Liver (tissue), 8 donors: ENCODE measurements at regions not wholly inside any gene's neighbourhood (a gene's known extent, or its start where the extent isn't known, plus 50 kb on each side); places are given as distances from the start of the nearest gene placed in this dataset.

Experiments
- DNase-seq: peaks from one replicate; pipeline ENCODE4 v3.0.0-alpha.2; 2017; ENCODE audit warnings: low spot score
- H3K27ac ChIP-seq, 2 donors: one replicate each; pipeline ENCODE4 v1.7.0; 2013; ENCODE audit warnings: inconsistent platforms in 2 of 2, low read length in 2 of 2, control low read depth in 1 of 2, low read depth in 1 of 2, mild to moderate bottlenecking in 1 of 2
- H3K27me3 ChIP-seq, 4 donors: one replicate each; pipeline versions ENCODE4 v1.6.1 to v1.7.0; 2013; ENCODE audit warnings: low read length in 3 of 4, inconsistent platforms in 1 of 4, mild to moderate bottlenecking in 1 of 4, moderate library complexity in 1 of 4; ENCODE audit not compliant: control insufficient read depth in 4 of 4, insufficient read depth in 4 of 4
- H3K36me3 ChIP-seq, 4 donors: one replicate each; pipeline versions ENCODE4 v1.6.1 to v1.7.0; 2013; ENCODE audit warnings: low read length in 3 of 4, mild to moderate bottlenecking in 3 of 4, low read depth in 1 of 4, moderate library complexity in 1 of 4; ENCODE audit not compliant: control insufficient read depth in 4 of 4, insufficient read depth in 3 of 4
- H3K4me1 ChIP-seq, 4 donors: one replicate each; pipeline versions ENCODE4 v1.6.1 to v1.7.0; 2013; ENCODE audit warnings: low read length in 3 of 4, mild to moderate bottlenecking in 3 of 4, moderate library complexity in 1 of 4; ENCODE audit not compliant: control insufficient read depth in 4 of 4, insufficient read depth in 4 of 4
- H3K4me3 ChIP-seq, 3 donors: one replicate each; pipeline versions ENCODE4 v1.6.1 to v1.7.0; 2013; ENCODE audit warnings: low read length in 3 of 3, control low read depth in 1 of 3, low read depth in 1 of 3, mild to moderate bottlenecking in 1 of 3
- H3K9ac ChIP-seq, 2 donors: one replicate each; pipeline ENCODE4 v1.7.0; 2013; ENCODE audit warnings: low read length in 2 of 2, mild to moderate bottlenecking in 2 of 2, moderate library complexity in 2 of 2, control low read depth in 1 of 2, low read depth in 1 of 2
- H3K9me3 ChIP-seq, 4 donors: one replicate each; pipeline versions ENCODE4 v1.6.1 to v1.7.0; 2013; ENCODE audit warnings: low read length in 3 of 4; ENCODE audit not compliant: control insufficient read depth in 4 of 4
- EGR1 ChIP-seq, 2 donors: IDR thresholded peaks; 2 replicates each; pipeline ENCODE4 v1.6.1; 2016 to 2018; ENCODE audit warnings: antibody characterized with exemption in 2 of 2, low read depth in 2 of 2
- FOXA1 ChIP-seq: IDR thresholded peaks from 2 replicates; pipeline ENCODE4 v1.6.1; 2016; ENCODE audit warnings: antibody characterized with exemption
- FOXA2 ChIP-seq: IDR thresholded peaks from 2 replicates; pipeline ENCODE4 v1.6.1; 2016; ENCODE audit warnings: antibody characterized with exemption
- GABPA ChIP-seq, 2 donors: IDR thresholded peaks in 1 of 2; conservative IDR thresholded peaks in 1 of 2; 2 replicates each; pipeline ENCODE4 v1.6.1; 2016; ENCODE audit warnings: antibody characterized with exemption in 2 of 2, mild to moderate bottlenecking in 1 of 2, moderate library complexity in 1 of 2
- HNF4A ChIP-seq, 2 donors: conservative IDR thresholded peaks; 2 replicates each; pipeline ENCODE4 v1.6.1; 2016; ENCODE audit warnings: antibody characterized with exemption in 2 of 2, mild to moderate bottlenecking in 2 of 2
- HNF4G ChIP-seq: IDR thresholded peaks from 2 replicates; pipeline ENCODE4 v1.6.1; 2016; ENCODE audit warnings: antibody characterized with exemption
- JUND ChIP-seq, 2 donors: IDR thresholded peaks; 2 replicates each; pipeline ENCODE4 v1.6.1; 2016; ENCODE audit warnings: antibody characterized with exemption in 2 of 2
- NR2F2 ChIP-seq: IDR thresholded peaks from 2 replicates; pipeline ENCODE4 v1.6.1; 2016; ENCODE audit warnings: antibody characterized with exemption
- RXRA ChIP-seq, 2 donors: IDR thresholded peaks; 2 replicates each; pipeline ENCODE4 v1.6.1; 2017 to 2018; ENCODE audit warnings: antibody characterized with exemption in 2 of 2, mild to moderate bottlenecking in 1 of 2
- TAF1 ChIP-seq: conservative IDR thresholded peaks from 2 replicates; pipeline ENCODE4 v1.6.1; 2016; ENCODE audit warnings: antibody characterized with exemption, mild to moderate bottlenecking
- YY1 ChIP-seq: IDR thresholded peaks from 2 replicates; pipeline ENCODE4 v1.6.1; 2016; ENCODE audit warnings: antibody characterized with exemption, mild to moderate bottlenecking
- WGBS: extraction: QIAGEN DNeasy Blood & Tissue Kit; methylation state at CpG from one replicate; pipeline ENCODE4 v1.1.7; 2013; 5-methylcytosine and 5-hydroxymethylcytosine counted together
- TF ChIP-seq, protein P1 (sequence below): fragments of 150-350 bp; IDR thresholded peaks from 2 replicates; pipeline ENCODE4 v1.5.1; 2017; ENCODE audit warnings: improper control_type of control experiment, low read depth, low read length; ENCODE audit not compliant: missing input control
- TF ChIP-seq, protein P2 (sequence below): IDR thresholded peaks from 2 replicates; pipeline ENCODE4 v1.6.1; 2016; ENCODE audit warnings: antibody characterized with exemption
- TF ChIP-seq, protein P3 (sequence below): IDR thresholded peaks from 2 replicates; pipeline ENCODE4 v1.6.1; 2016; ENCODE audit warnings: antibody characterized with exemption, mild to moderate bottlenecking
- TF ChIP-seq, protein P4 (sequence below): IDR thresholded peaks from 2 replicates; pipeline ENCODE4 v1.6.1; 2016; ENCODE audit warnings: antibody characterized with exemption
- TF ChIP-seq, protein P5 (sequence below): IDR thresholded peaks from 2 replicates; pipeline ENCODE4 v1.6.1; 2016; ENCODE audit warnings: antibody characterized with exemption
- donor health status: healthy.
- donor health status: healthy.
- donor health status: healthy.
- donor health status: healthy.
- donor health status: healthy.

DNA sequence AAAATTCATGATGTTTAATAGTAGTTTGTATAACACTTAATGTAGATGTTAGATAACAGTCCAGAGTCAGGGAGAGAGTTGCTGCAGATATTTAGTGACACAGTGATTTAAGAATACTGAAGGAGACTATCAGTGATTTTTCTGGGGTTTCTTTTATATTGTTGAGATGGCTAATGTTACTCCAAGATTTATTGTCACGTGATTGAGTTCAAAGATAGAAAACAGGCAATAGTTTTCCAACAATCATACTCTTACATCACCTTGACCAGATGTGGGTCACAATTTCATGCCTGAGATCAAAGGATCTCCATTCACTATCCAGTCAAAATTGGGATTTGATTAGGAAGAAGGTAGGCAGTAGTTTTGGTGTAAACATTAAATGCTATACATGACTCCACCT is 580.0 kb upstream of the ARRDC3 start (continued):
- TF ChIP-seq, protein P1, sequence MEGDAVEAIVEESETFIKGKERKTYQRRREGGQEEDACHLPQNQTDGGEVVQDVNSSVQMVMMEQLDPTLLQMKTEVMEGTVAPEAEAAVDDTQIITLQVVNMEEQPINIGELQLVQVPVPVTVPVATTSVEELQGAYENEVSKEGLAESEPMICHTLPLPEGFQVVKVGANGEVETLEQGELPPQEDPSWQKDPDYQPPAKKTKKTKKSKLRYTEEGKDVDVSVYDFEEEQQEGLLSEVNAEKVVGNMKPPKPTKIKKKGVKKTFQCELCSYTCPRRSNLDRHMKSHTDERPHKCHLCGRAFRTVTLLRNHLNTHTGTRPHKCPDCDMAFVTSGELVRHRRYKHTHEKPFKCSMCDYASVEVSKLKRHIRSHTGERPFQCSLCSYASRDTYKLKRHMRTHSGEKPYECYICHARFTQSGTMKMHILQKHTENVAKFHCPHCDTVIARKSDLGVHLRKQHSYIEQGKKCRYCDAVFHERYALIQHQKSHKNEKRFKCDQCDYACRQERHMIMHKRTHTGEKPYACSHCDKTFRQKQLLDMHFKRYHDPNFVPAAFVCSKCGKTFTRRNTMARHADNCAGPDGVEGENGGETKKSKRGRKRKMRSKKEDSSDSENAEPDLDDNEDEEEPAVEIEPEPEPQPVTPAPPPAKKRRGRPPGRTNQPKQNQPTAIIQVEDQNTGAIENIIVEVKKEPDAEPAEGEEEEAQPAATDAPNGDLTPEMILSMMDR = no peak

DNA sequence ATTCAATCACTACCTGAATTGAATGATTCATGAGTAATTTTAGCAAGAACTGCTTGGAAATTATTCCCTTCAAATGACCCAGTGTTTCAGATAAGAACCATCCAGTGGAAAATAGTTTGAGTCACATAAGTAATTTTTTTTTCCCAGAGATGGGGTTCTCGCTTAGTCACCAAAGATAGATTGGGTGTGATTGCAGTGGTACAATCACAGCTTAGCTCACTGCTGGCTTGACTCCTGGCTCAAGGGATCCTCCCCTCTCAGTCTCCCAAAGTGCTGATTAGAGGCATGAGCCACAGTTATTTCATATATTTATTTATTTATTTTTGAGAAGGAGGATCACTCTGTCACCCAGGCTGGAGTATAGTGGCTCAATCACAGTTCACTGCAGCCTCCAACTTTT is 574.5 kb upstream of the ARRDC3 start:
- no peak overlapping the region for H3K9ac ChIP-seq
- no peaks in the 10 kb centered on the region for H3K4me1 ChIP-seq
- WGBS = 93% methylated on average over 1 of the region's 1 CpG
- peaks cover 0 to 3% (median 0%) of the 10 kb centered on the region in 4 donors for H3K27me3 ChIP-seq
- H3K4me3 ChIP-seq = no peak overlapping the region
- no peaks in the 10 kb centered on the region for H3K9me3 ChIP-seq
- no peak overlapping the region for H3K27ac ChIP-seq
- no peak for DNase-seq
- H3K36me3 ChIP-seq = no peaks in the 10 kb centered on the region
- TF ChIP-seq GABPA (IDR thresholded peaks at IDR 0.05 in 1 of 2, conservative IDR thresholded peaks at IDR 0.05 in 1 of 2) (no peak), YY1 (no peak), NR2F2 (no peak), HNF4A (conservative IDR thresholded peaks at IDR 0.05) (no peak), FOXA2 (no peak), EGR1 (IDR thresholded peaks at IDR 0.05; ENCODE audit: low read depth in 2 of 2) (no peak), HNF4G (no peak), FOXA1 (no peak), TAF1 (no peak), RXRA (IDR thresholded peaks at IDR 0.05) (no peak), JUND (IDR thresholded peaks at IDR 0.05) (no peak)
- TF ChIP-seq, protein P2, sequence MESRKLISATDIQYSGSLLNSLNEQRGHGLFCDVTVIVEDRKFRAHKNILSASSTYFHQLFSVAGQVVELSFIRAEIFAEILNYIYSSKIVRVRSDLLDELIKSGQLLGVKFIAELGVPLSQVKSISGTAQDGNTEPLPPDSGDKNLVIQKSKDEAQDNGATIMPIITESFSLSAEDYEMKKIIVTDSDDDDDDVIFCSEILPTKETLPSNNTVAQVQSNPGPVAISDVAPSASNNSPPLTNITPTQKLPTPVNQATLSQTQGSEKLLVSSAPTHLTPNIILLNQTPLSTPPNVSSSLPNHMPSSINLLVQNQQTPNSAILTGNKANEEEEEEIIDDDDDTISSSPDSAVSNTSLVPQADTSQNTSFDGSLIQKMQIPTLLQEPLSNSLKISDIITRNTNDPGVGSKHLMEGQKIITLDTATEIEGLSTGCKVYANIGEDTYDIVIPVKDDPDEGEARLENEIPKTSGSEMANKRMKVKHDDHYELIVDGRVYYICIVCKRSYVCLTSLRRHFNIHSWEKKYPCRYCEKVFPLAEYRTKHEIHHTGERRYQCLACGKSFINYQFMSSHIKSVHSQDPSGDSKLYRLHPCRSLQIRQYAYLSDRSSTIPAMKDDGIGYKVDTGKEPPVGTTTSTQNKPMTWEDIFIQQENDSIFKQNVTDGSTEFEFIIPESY = no peak
- TF ChIP-seq, protein P1 = no peak
- TF ChIP-seq, protein P3, sequence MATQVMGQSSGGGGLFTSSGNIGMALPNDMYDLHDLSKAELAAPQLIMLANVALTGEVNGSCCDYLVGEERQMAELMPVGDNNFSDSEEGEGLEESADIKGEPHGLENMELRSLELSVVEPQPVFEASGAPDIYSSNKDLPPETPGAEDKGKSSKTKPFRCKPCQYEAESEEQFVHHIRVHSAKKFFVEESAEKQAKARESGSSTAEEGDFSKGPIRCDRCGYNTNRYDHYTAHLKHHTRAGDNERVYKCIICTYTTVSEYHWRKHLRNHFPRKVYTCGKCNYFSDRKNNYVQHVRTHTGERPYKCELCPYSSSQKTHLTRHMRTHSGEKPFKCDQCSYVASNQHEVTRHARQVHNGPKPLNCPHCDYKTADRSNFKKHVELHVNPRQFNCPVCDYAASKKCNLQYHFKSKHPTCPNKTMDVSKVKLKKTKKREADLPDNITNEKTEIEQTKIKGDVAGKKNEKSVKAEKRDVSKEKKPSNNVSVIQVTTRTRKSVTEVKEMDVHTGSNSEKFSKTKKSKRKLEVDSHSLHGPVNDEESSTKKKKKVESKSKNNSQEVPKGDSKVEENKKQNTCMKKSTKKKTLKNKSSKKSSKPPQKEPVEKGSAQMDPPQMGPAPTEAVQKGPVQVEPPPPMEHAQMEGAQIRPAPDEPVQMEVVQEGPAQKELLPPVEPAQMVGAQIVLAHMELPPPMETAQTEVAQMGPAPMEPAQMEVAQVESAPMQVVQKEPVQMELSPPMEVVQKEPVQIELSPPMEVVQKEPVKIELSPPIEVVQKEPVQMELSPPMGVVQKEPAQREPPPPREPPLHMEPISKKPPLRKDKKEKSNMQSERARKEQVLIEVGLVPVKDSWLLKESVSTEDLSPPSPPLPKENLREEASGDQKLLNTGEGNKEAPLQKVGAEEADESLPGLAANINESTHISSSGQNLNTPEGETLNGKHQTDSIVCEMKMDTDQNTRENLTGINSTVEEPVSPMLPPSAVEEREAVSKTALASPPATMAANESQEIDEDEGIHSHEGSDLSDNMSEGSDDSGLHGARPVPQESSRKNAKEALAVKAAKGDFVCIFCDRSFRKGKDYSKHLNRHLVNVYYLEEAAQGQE = no peak
- TF ChIP-seq, protein P4, sequence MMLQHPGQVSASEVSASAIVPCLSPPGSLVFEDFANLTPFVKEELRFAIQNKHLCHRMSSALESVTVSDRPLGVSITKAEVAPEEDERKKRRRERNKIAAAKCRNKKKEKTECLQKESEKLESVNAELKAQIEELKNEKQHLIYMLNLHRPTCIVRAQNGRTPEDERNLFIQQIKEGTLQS = no peak
- TF ChIP-seq, protein P5, sequence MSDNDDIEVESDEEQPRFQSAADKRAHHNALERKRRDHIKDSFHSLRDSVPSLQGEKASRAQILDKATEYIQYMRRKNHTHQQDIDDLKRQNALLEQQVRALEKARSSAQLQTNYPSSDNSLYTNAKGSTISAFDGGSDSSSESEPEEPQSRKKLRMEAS = no peak
